Choroid plexus epithelial cell (primary cell): ENCODE measurements at regions not wholly inside any gene's neighbourhood (a gene's known extent, or its start where the extent isn't known, plus 50 kb on each side); places are given as distances from the start of the nearest gene placed in this dataset.

Experiments used
- DNase-seq: peaks from one replicate; pipeline ENCODE4 v3.0.0-alpha.2; 2010; ENCODE audit warnings: low read depth
- H3K4me3 ChIP-seq: 2 replicates; pipeline ENCODE4 v1.5.1; 2011; ENCODE audit warnings: low read depth, mild to moderate bottlenecking, control low read depth, low read length, moderate library complexity
- CTCF ChIP-seq: conservative IDR thresholded peaks from 2 replicates; pipeline ENCODE4 v1.5.1; 2011; ENCODE audit warnings: low read depth, mild to moderate bottlenecking, control low read depth, inconsistent platforms, low read length, moderate library complexity

GRCh38 chr1:37277366-37277765 is 197.0 kb upstream of the ZC3H12A start:
- TF ChIP-seq CTCF, result no peak
- DNase-seq, result no peak
- H3K4me3 ChIP-seq, result no peak overlapping the region

- DNase-seq, result no peak
- H3K4me3 ChIP-seq, result no peak overlapping the region
- no peak for TF ChIP-seq CTCF
Observed at GRCh38 chr1:37281354-37281753, 193.0 kb upstream of the ZC3H12A start.

- H3K4me3 ChIP-seq, result no peak overlapping the region
- no peak for DNase-seq
- TF ChIP-seq CTCF, result no peak
Observed at GRCh38 chr1:37282764-37283163, 191.6 kb upstream of the ZC3H12A start.

- TF ChIP-seq CTCF, result no peak
- no peak overlapping the region for H3K4me3 ChIP-seq
- DNase-seq, result no peak
Observed at GRCh38 chr1:37284053-37284452, 190.3 kb upstream of the ZC3H12A start.

- no peak overlapping the region for H3K4me3 ChIP-seq
- no peak for TF ChIP-seq CTCF
- no peak for DNase-seq
Observed at GRCh38 chr1:37286881-37287280, 187.5 kb upstream of the ZC3H12A start.

GRCh38 chr1:37288900-37289299 is 185.5 kb upstream of the ZC3H12A start:
- no peak for TF ChIP-seq CTCF
- no peak overlapping the region for H3K4me3 ChIP-seq
- DNase-seq, result no peak

- TF ChIP-seq CTCF, result no peak
- DNase-seq, result no peak
- no peak overlapping the region for H3K4me3 ChIP-seq
Observed at GRCh38 chr1:37290718-37291117, 183.7 kb upstream of the ZC3H12A start.
